ENCODE measurements at regions not wholly inside any gene's neighbourhood (a gene's known extent, or its start where the extent isn't known, plus 50 kb on each side); places are given as distances from the start of the nearest gene placed in this dataset.

- DNase-seq = no peak
- peaks cover 22% of the 10 kb centered on the region for H3K9me3 Mint-ChIP-seq
- no peak overlapping the region for H3K27ac Mint-ChIP-seq
- no peaks in the 10 kb centered on the region for H3K4me1 Mint-ChIP-seq (ENCODE audit: low read depth)
- no peak overlapping the region for H3K4me3 Mint-ChIP-seq
- TF ChIP-seq CTCF (IDR thresholded peaks at IDR 0.05) = no peak
- 0 out of 2 replicates have a peak, but pooled peaks cover 3% of the 10 kb centered on the region for H3K36me3 Mint-ChIP-seq (ENCODE audit: low read depth)
- H3K27me3 Mint-ChIP-seq (ENCODE audit: insufficient read depth) = no peaks in the 10 kb centered on the region
Measured at GRCh38 chr6:66605971-66606370, 898.9 kb upstream of the EYS start.

- TF ChIP-seq CTCF (IDR thresholded peaks at IDR 0.05) = no peak
- DNase-seq = no peak
- Mint-ChIP-seq H3K27me3 (ENCODE audit: insufficient read depth) (no peaks in the 10 kb centered on the region), H3K27ac (no peak overlapping the region), H3K4me1 (ENCODE audit: low read depth) (no peaks in the 10 kb centered on the region), H3K36me3 (ENCODE audit: low read depth) (0 out of 2 replicates have a peak, but pooled peaks cover 5% of the 10 kb centered on the region), H3K4me3 (no peak overlapping the region), H3K9me3 (peaks cover 26% of the 10 kb centered on the region)
Measured at GRCh38 chr6:66605011-66605410, 898.0 kb upstream of the EYS start.

- Mint-ChIP-seq H3K36me3 (ENCODE audit: low read depth) (0 out of 2 replicates have a peak, but pooled peaks cover 5% of the 10 kb centered on the region), H3K9me3 (peaks cover 22% of the 10 kb centered on the region), H3K27me3 (ENCODE audit: insufficient read depth) (no peaks in the 10 kb centered on the region), H3K4me1 (ENCODE audit: low read depth) (no peaks in the 10 kb centered on the region), H3K4me3 (no peak overlapping the region), H3K27ac (no peak overlapping the region)
- DNase-seq = no peak
- no peak for TF ChIP-seq CTCF (IDR thresholded peaks at IDR 0.05)
Measured at GRCh38 chr6:66599541-66599940, 892.5 kb upstream of the EYS start.

GRCh38 chr6:66578362-66578761 lies 871.3 kb upstream of the EYS start:
- Mint-ChIP-seq H3K27ac (no peak overlapping the region), H3K9me3 (peaks cover 25% of the 10 kb centered on the region), H3K36me3 (ENCODE audit: low read depth) (no peaks in the 10 kb centered on the region), H3K4me1 (ENCODE audit: low read depth) (no peaks in the 10 kb centered on the region), H3K4me3 (no peak overlapping the region), H3K27me3 (ENCODE audit: insufficient read depth) (no peaks in the 10 kb centered on the region)
- TF ChIP-seq CTCF (IDR thresholded peaks at IDR 0.05) = no peak
- DNase-seq = no peak

GRCh38 chr6:66568271-66568670 lies 861.2 kb upstream of the EYS start:
- peaks cover 24% of the 10 kb centered on the region for H3K9me3 Mint-ChIP-seq
- TF ChIP-seq CTCF (IDR thresholded peaks at IDR 0.05) = no peak
- H3K27me3 Mint-ChIP-seq (ENCODE audit: insufficient read depth) = no peaks in the 10 kb centered on the region
- DNase-seq = no peak
- H3K4me1 Mint-ChIP-seq (ENCODE audit: low read depth) = no peaks in the 10 kb centered on the region
- H3K27ac Mint-ChIP-seq = no peak overlapping the region
- no peak overlapping the region for H3K4me3 Mint-ChIP-seq
- no peaks in the 10 kb centered on the region for H3K36me3 Mint-ChIP-seq (ENCODE audit: low read depth)

- Mint-ChIP-seq H3K27ac (no peak overlapping the region), H3K9me3 (peaks cover 15% of the 10 kb centered on the region), H3K27me3 (ENCODE audit: insufficient read depth) (no peaks in the 10 kb centered on the region), H3K36me3 (ENCODE audit: low read depth) (no peaks in the 10 kb centered on the region), H3K4me1 (ENCODE audit: low read depth) (no peaks in the 10 kb centered on the region), H3K4me3 (no peak overlapping the region)
- DNase-seq = no peak
- no peak for TF ChIP-seq CTCF (IDR thresholded peaks at IDR 0.05)
Measured at GRCh38 chr6:66561479-66561878, 854.5 kb upstream of the EYS start.
